Sigmoid colon (tissue), 6 donors: ENCODE measurements at regions not wholly inside any gene's neighbourhood (a gene's known extent, or its start where the extent isn't known, plus 50 kb on each side); places are given as distances from the start of the nearest gene placed in this dataset.

ENCODE experiments used
- DNase-seq: peaks from one replicate; pipeline ENCODE4 v3.0.0-alpha.2; 2019
- H3K27ac ChIP-seq, 4 donors: fragments of 200-600 bp; sonication (generic); one replicate each; pipeline ENCODE4 v1.5.1; 2016 to 2019; ENCODE audit warnings: mild to moderate bottlenecking in 1 of 4
- H3K27me3 ChIP-seq, 3 donors: fragments of 200-600 bp; sonication (generic); one replicate each; pipeline ENCODE4 v1.5.1; 2019; ENCODE audit warnings: mild to moderate bottlenecking in 1 of 3
- H3K36me3 ChIP-seq, 4 donors: fragments of 200-600 bp; sonication (generic); one replicate each; pipeline ENCODE4 v1.5.1; 2016 to 2019
- H3K4me1 ChIP-seq, 4 donors: fragments of 200-600 bp; sonication (generic); one replicate each; pipeline ENCODE4 v1.5.1; 2017 to 2019
- H3K4me3 ChIP-seq, 4 donors: fragments of 200-600 bp; sonication (generic); one replicate each; pipeline ENCODE4 v1.5.1; 2017 to 2019; ENCODE audit warnings: mild to moderate bottlenecking in 2 of 4, moderate library complexity in 1 of 4
- H3K9me3 ChIP-seq, 4 donors: fragments of 200-600 bp in 3 of 4; sonication (generic) in 3 of 4; one replicate each; pipeline versions ENCODE4 v1.5.1 to v1.6.1; 2013 to 2019
- CTCF ChIP-seq, 4 experiments: fragments of 450-650 bp in 3 of 4; fragments of 200-600 bp in 1 of 4; IDR thresholded peaks; one replicate each; pipeline ENCODE4 v1.5.1; 2016 to 2019; ENCODE audit warnings: antibody characterized with exemption in 4 of 4, mild to moderate bottlenecking in 3 of 4, moderate library complexity in 2 of 4
- EP300 ChIP-seq, 4 donors: sonication (generic); formaldehyde crosslinking; IDR thresholded peaks; one replicate each; pipeline ENCODE4 v1.6.1; 2017; ENCODE audit warnings: antibody characterized with exemption in 4 of 4
- POLR2A ChIP-seq, 2 donors: fragments of 450-650 bp; IDR thresholded peaks; one replicate each; pipeline ENCODE4 v1.6.1; 2016; ENCODE audit warnings: antibody characterized with exemption in 2 of 2, mild to moderate bottlenecking in 2 of 2, moderate library complexity in 2 of 2
- POLR2AphosphoS5 ChIP-seq, 4 donors: sonication (generic); formaldehyde crosslinking; IDR thresholded peaks; one replicate each; pipeline ENCODE4 v1.6.1; 2017; ENCODE audit warnings: antibody characterized with exemption in 4 of 4
- WGBS, 2 donors: extraction: QIAGEN DNeasy Blood & Tissue Kit; methylation state at CpG; one replicate each; pipeline ENCODE4 v1.1.7; 2013; 5-methylcytosine and 5-hydroxymethylcytosine counted together
- intact Hi-C: fragments of 100-400 bp; cut with DNase I; formaldehyde crosslinking; loops from one replicate; pipeline ENCODE4 v1.15.1; 2023
- donor health status: healthy with polysubstance abuse.
- donor health status: healthy.

GRCh38 chr5:91478096-91478495 lies 95.0 kb upstream of the ARRDC3 start:
- H3K4me1 ChIP-seq = no peaks in the 10 kb centered on the region
- no peak for DNase-seq
- no peak overlapping the region for H3K4me3 ChIP-seq
- H3K27me3 ChIP-seq = no peaks in the 10 kb centered on the region
- intact Hi-C loops = no loop called here
- 88 to 92% methylated on average over 2 of the region's 2 CpGs for WGBS, 2 donors
- H3K27ac ChIP-seq = no peak overlapping the region
- H3K36me3 ChIP-seq = no peaks in the 10 kb centered on the region
- TF ChIP-seq EP300 (IDR thresholded peaks at IDR 0.05) (no peak), POLR2A (IDR thresholded peaks at IDR 0.05) (no peak), POLR2AphosphoS5 (IDR thresholded peaks at IDR 0.05) (no peak), CTCF (IDR thresholded peaks at IDR 0.05) (no peak)
- H3K9me3 ChIP-seq = no peaks in the 10 kb centered on the region

GRCh38 chr5:91477408-91477807 lies 94.3 kb upstream of the ARRDC3 start:
- H3K9me3 ChIP-seq = no peaks in the 10 kb centered on the region

GRCh38 chr5:91474201-91474600 lies 91.1 kb upstream of the ARRDC3 start:
- H3K9me3 ChIP-seq = no peaks in the 10 kb centered on the region
- H3K36me3 ChIP-seq = no peaks in the 10 kb centered on the region
- no peak for DNase-seq
- no peaks in the 10 kb centered on the region for H3K27me3 ChIP-seq
- TF ChIP-seq POLR2A (IDR thresholded peaks at IDR 0.05) = no peak
- no peak for TF ChIP-seq POLR2AphosphoS5 (IDR thresholded peaks at IDR 0.05)
- TF ChIP-seq CTCF (IDR thresholded peaks at IDR 0.05) = no peak
- no peak for TF ChIP-seq EP300 (IDR thresholded peaks at IDR 0.05)
- H3K4me1 ChIP-seq = no peaks in the 10 kb centered on the region
- WGBS, 2 donors = 57 to 82% methylated on average over 1 of the region's 1 CpG
- intact Hi-C loops = no loop called here
- no peak overlapping the region for H3K4me3 ChIP-seq
- H3K27ac ChIP-seq = no peak overlapping the region

More at GRCh38 chr5:91477408-91477807, 94.3 kb upstream of the ARRDC3 start:
- Histone ChIP-seq H3K4me1 (no peaks in the 10 kb centered on the region), H3K36me3 (no peaks in the 10 kb centered on the region), H3K4me3 (no peak overlapping the region), H3K27ac (no peak overlapping the region), H3K27me3 (no peaks in the 10 kb centered on the region)
- WGBS, 2 donors = 88 to 90% methylated on average over 3 of the region's 3 CpGs
- intact Hi-C loops = no loop called here
- TF ChIP-seq EP300 (IDR thresholded peaks at IDR 0.05) = no peak
- no peak for TF ChIP-seq CTCF (IDR thresholded peaks at IDR 0.05)
- no peak for TF ChIP-seq POLR2AphosphoS5 (IDR thresholded peaks at IDR 0.05)
- no peak for TF ChIP-seq POLR2A (IDR thresholded peaks at IDR 0.05)
- DNase-seq = no peak

- H3K4me1 ChIP-seq = no peaks in the 10 kb centered on the region
- 78% methylated on average over 1 of the region's 1 CpG for WGBS, 2 donors
- intact Hi-C loops = no loop called here
Observed at GRCh38 chr5:91472631-91473030, 89.5 kb upstream of the ARRDC3 start.

More at GRCh38 chr5:91472631-91473030, 89.5 kb upstream of the ARRDC3 start:
- no peaks in the 10 kb centered on the region for H3K9me3 ChIP-seq
- no peaks in the 10 kb centered on the region for H3K27me3 ChIP-seq
- no peak overlapping the region for H3K27ac ChIP-seq
- no peak overlapping the region for H3K4me3 ChIP-seq
- no peaks in the 10 kb centered on the region for H3K36me3 ChIP-seq
- TF ChIP-seq CTCF (IDR thresholded peaks at IDR 0.05) (no peak), EP300 (IDR thresholded peaks at IDR 0.05) (no peak), POLR2A (IDR thresholded peaks at IDR 0.05) (no peak), POLR2AphosphoS5 (IDR thresholded peaks at IDR 0.05) (no peak)
- DNase-seq = no peak
